T-helper 1 cell (primary cell): ENCODE measurements at regions not wholly inside any gene's neighbourhood (a gene's known extent, or its start where the extent isn't known, plus 50 kb on each side); places are given as distances from the start of the nearest gene placed in this dataset.

ENCODE experiments used
- DNase-seq, 5 donors: peaks; one replicate each; pipeline ENCODE4 v3.0.0-alpha.2; 2012 to 2020

DNA sequence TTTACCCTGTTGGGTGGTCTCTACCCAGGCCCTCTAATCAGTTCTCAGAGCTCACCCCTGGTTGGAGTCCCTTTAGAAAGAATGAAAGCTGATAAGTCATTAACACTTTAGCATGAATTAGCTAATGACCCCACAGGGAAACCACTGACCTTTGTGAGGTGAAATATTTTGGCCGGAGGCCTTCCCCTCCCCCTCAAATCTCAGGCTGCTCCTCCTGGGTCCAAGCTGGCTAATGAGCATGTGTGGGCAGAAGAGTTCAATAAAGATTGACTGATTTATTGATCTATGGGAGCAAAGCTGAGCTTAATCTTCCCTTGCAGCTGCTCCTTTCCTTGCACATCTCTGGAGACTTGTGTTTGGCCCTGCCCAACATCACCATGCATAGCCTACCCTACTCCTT is 78.8 kb upstream of the CCDC85A start:
- no peak for DNase-seq

DNA sequence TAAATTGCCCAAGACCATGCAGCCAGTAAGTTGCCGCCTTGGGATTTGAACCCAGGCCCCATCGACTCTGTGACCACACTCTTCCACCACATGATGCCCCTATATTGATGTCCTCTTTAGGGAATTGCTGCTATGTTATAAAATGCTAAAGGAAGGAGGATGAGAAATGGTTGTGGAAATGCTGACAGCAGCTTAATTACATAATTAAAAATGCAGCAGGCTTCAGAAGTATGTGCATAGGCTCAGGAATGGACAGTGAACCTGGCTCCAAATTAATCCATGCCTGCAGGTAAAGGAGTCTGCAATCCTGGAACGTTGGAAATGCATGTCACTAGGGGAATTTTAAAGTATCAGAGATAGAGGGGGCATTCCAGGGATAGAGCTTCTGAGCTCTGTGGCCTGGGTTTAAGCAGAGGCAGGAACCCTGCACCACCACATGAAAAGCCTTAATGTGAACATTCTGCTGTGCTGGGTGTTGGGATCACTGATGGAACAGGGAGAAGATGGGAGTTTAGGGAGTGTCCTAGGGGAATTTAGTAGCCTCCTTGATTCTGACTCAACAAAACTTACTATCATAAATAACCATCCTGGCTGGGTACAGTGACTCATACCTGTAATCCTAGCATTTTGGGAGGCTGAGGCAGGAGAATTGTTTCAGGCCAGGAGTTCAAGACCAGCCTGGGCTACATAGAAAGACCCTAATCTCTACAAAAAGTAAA is 76.1 kb upstream of the CCDC85A start:
- no peak for DNase-seq

- DNase-seq = no peak
These were observed 75.0 kb upstream of the CCDC85A start for GRCh38 chr2:56108806-56109205.

DNA sequence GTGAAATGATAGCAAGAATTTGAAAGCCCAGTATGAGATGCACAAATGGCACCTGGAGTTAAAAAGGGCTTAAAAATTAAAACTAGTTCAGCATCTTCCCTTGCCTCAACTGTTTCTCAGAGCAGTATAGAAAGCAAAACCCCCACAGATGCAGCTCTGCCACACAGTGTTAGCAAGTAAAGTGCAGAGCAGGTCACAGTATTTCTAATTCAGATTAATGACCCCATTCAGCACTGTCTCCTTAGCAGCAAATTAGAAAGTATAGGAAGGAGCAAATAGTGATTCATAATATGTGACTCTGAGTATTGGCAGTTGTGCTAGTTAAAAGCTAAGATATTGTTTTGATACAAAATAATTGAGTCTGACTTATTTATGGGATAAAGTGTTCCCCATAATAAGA is 73.8 kb upstream of the CCDC85A start:
- DNase-seq = no peak

DNA sequence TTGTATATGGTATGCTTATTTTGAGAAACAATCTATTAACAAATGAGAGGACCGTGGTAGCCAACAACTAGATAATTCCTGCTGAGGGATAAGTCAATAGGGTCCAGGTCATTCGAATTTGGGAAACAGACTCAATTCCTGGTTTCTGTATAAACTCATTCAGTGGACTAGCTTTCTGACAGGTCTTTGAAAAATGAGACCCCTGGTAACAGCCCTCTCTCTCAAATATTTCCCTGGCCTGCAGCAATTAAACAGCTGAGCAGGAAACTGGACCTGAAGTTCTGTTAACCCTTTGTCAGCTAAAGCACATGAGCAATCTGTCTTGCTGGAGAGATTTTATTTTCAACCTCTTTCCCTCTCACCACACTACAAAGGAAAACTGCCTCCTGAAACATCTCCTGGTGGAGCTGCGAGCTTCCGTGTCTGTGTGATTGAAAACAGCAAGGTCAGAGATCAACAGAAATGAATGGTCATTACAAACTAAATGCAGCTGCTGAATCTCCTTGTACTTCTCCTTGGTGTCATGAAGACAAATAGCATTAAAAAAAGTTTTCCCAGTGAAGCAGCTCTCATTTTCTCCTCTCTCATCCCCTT is 70.3 kb upstream of the CCDC85A start:
- DNase-seq = no peak

GRCh38 chr2:56117764-56118163 is 66.0 kb upstream of the CCDC85A start:
- DNase-seq = no peak

DNA sequence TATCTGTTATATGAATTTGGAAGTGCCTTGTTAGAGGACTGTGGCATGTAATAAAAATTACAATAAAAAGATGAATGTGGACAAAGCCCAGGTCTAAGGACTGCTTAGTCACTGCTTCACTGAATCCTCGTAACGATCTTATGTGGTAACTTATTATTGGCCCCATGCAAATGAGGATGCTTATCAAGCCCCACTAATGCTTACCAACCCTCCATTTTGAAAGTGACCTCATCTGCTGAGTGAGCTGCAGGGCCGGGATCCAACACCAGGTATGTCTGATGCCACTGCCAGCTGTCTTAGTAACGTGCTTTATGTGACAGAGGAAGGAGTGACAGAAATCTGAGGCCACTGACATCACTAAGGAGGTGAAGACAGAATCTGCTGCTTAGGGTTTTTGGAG is 65.3 kb upstream of the CCDC85A start:
- DNase-seq = no peak

- no peak for DNase-seq
These were observed 61.8 kb upstream of the CCDC85A start for GRCh38 chr2:56121995-56122394.

GRCh38 chr2:56123538-56123937 is 60.3 kb upstream of the CCDC85A start:
- DNase-seq = no peak

DNA sequence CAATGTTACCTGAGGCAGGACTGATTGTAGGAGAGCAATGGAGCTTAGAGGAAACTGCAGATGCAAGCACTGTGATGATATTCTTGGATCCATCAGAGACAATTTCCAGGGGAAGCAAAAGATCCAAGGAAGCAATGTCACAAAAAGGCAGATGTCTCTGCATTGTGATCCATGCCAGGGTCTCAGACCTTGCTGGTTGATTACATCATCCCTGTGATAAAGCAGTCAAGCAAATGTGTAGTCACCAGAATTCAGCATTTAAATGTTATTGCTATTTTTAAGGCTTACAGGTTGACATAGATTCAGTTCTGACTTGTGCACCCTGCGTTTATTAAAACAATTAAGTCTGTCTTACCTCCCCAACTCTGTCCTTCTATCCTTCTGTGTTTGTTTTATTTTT is 56.8 kb upstream of the CCDC85A start:
- DNase-seq = no peak

DNA sequence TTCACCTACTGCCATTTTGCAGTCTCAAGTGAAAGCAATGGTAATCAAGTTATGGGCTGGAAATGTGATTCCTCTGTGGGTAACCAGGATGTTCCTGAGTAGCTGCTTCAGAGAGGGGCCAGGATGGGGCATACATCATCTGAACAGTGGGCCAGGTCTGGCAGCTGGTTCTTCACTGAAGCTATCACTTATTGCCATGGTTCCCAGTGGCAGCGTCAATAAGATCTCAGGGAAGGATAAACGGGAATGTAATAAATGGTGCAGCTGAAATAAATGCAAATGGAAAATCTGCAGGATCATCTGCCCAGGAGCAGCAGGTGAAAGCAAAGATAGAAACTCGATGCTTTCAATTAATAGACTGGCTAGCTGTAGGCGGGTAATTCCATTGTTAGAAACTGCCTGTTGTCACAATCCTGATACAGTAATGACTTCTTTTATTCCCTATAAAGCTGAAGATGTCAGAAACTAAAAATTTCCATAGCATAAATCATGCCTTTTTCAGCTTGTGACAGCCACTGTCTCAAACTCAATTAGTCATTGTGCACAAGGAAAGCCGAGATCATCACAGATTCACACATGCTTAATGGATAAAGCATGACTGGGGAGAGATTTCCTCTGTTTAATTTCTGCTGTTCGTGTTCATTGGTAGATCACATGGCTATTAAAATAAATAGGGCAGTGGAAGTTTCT is 56.2 kb upstream of the CCDC85A start:
- no peak for DNase-seq

DNA sequence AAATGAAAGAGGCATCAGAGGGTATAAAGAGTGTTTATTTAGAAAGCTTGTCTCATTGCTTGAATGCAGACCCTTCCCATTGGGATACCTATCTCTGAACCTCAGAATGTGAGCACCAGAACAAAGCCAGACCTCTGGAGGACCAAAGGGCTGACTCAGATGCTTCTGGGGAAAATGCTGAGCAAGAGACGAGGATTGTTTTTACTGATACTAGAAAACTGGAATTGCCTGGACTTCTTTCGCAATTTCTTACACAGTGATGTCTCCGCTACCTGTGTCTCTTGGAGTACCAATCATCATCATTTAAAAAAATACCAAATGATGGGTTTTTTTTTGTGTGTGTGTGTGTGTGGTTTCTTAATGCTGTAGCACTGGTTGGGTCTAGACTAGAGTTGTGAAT is 55.6 kb upstream of the CCDC85A start:
- no peak for DNase-seq

DNA sequence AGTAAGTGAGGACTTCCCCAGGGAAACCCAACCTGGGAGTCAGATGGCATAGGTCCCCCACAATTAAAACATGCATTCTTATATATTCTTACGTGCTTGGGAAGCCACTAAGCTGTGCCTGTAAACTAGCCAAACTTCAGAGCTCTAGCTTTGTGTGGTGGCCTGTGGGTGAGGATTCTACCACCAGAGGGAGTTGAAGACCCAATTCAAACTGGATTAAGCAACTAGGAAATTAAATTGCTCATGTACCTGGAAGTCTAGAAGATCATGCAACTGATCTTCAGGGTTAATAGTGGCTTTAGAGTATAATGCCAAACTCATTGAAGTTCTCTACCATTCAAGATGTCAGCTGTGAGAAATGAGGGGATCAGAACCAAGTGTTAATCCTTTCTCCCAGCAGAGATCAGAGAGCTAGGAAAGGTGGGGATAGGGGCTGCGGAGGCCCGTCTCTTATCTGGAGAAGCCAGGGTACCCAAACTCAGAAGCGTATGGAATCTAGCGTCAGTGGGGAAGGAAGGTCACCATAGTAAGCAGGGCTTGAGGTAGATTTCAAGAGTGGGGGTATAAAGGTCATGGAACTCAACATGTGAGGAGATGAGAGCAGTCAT is 53.2 kb upstream of the CCDC85A start:
- DNase-seq = no peak

DNA sequence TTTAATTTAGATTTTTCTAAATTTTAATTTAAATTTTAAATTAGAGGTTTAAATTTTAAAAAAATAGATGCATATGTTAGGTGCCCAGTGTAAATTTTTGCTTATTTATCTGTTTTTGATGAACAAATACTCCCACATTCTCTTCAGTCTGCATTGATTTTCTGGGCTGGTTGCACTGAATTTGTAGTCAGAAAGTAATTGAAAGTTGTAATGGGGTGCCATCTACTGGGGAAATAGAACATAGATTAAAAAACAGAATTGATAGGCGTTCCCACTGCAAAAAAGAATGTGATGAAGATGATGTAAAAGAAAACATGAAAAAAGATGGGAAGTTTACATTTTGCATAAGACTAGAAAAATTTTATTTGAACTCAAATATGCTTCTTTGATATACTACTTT is 51.7 kb upstream of the CCDC85A start:
- peak in 1 of 5 donors; percentile 3 for DNase-seq

GRCh38 chr2:56133441-56133840 is 50.3 kb upstream of the CCDC85A start:
- no peak for DNase-seq

DNA sequence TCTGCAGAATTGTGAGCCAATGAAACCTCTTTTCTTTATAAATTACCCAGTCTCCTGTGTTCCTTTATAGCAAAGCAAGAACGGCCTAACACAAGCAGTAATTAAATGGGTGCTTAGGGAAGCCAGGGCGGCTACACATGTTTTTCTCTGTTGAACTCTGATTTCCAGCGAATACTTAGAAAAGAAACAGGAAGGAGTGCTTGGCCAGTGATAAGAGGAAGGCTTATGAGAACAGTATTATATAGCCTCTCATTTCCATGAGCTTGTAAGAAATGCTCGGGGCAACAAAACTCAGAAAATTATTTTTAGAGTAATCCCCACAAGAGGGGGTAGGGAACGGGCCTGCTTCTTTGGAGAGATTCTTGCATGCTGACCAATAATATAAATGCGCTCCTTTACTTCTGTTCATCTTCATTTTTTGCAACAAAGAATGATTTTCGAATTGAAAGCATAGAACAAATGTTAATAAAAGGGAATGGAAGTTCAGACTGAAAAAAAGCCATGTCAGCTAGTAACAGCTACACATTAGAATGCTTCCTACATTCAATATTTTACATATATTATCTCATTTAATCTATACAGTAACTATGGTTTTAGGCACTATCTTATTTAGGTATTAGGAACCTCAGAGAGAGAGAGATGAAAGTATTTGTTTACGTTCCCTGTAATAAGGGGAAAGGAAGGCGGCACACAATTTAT is 49.7 kb upstream of the CCDC85A start:
- DNase-seq = no peak
